Testis (tissue), 2 donors: ENCODE measurements at regions not wholly inside any gene's neighbourhood (a gene's known extent, or its start where the extent isn't known, plus 50 kb on each side); places are given as distances from the start of the nearest gene placed in this dataset.

Experiments used
- DNase-seq: peaks from one replicate; pipeline ENCODE4 v3.0.0-alpha.2; 2019
- H3K27ac ChIP-seq, 2 donors: fragments of 200-600 bp; sonication (generic); one replicate each; pipeline ENCODE4 v1.5.1; 2019
- H3K27me3 ChIP-seq: fragments of 200-600 bp; sonication (generic); one replicate; pipeline ENCODE4 v1.5.1; 2019
- H3K36me3 ChIP-seq: fragments of 200-600 bp; sonication (generic); one replicate; pipeline ENCODE4 v1.5.1; 2017; ENCODE audit warnings: low read depth; ENCODE audit errors: missing control alignments
- H3K4me1 ChIP-seq: fragments of 200-600 bp; sonication (generic); one replicate; pipeline ENCODE4 v1.5.1; 2019
- H3K4me3 ChIP-seq, 2 donors: fragments of 200-600 bp; sonication (generic); one replicate each; pipeline ENCODE4 v1.5.1; 2017 to 2019
- H3K9me3 ChIP-seq: fragments of 200-600 bp; sonication (generic); one replicate; pipeline ENCODE4 v1.5.1; 2017
- CTCF ChIP-seq, 3 experiments: fragments of 450-650 bp in 2 of 3; fragments of 200-600 bp in 1 of 3; sonication (generic) in 1 of 3; IDR thresholded peaks; one replicate each; pipeline ENCODE4 v1.5.1; 2016 to 2019; ENCODE audit warnings: antibody characterized with exemption in 3 of 3, mild to moderate bottlenecking in 2 of 3, moderate library complexity in 1 of 3
- POLR2A ChIP-seq: fragments of 450-650 bp; IDR thresholded peaks from one replicate; pipeline ENCODE4 v1.6.1; 2017; ENCODE audit warnings: antibody characterized with exemption, mild to moderate bottlenecking, moderate library complexity
- WGBS, 2 donors: methylation state at CpG; one replicate each; pipeline ENCODE4 v1.1.5; 2018; 5-methylcytosine and 5-hydroxymethylcytosine counted together
- intact Hi-C: fragments of 100-400 bp; cut with DNase I; formaldehyde crosslinking; loops from one replicate; pipeline ENCODE4 v1.15.1; 2023; ENCODE audit warnings: low total_unique reads

GRCh38 chrY:8781184-8781890 lies 555.9 kb upstream of the TSPY4 start:
- WGBS, 2 donors, result 74 to 83% methylated on average over 4 of the region's 4 CpGs
- no peak overlapping the region for H3K4me3 ChIP-seq
- no peak for DNase-seq
- intact Hi-C loops, result no loop called here
- no peaks in the 10 kb centered on the region for H3K9me3 ChIP-seq
- no peak overlapping the region for H3K27ac ChIP-seq
- no peak for TF ChIP-seq POLR2A
- TF ChIP-seq CTCF (IDR thresholded peaks at IDR 0.05), result no peak
- no peaks in the 10 kb centered on the region for H3K27me3 ChIP-seq
- no peaks in the 10 kb centered on the region for H3K36me3 ChIP-seq
- no peaks in the 10 kb centered on the region for H3K4me1 ChIP-seq

GRCh38 chrY:8794561-8794960 lies 542.7 kb upstream of the TSPY4 start:
- DNase-seq, result no peak
- H3K27me3 ChIP-seq, result no peaks in the 10 kb centered on the region
- no peaks in the 10 kb centered on the region for H3K4me1 ChIP-seq
- WGBS, 2 donors, result 32 to 74% methylated on average over 2 of the region's 2 CpGs
- no peaks in the 10 kb centered on the region for H3K36me3 ChIP-seq
- H3K4me3 ChIP-seq, result no peak overlapping the region
- H3K9me3 ChIP-seq, result no peaks in the 10 kb centered on the region
- intact Hi-C loops, result no loop called here
- no peak overlapping the region for H3K27ac ChIP-seq
- no peak for TF ChIP-seq POLR2A
- no peak for TF ChIP-seq CTCF (IDR thresholded peaks at IDR 0.05)

- Histone ChIP-seq H3K4me1 (no peaks in the 10 kb centered on the region), H3K27me3 (no peaks in the 10 kb centered on the region), H3K27ac (no peak overlapping the region), H3K9me3 (no peaks in the 10 kb centered on the region), H3K4me3 (no peak overlapping the region), H3K36me3 (no peaks in the 10 kb centered on the region)
- intact Hi-C loops, result no loop called here
- DNase-seq, result no peak
- 47 to 89% methylated on average over 3 of the region's 3 CpGs for WGBS, 2 donors
- TF ChIP-seq POLR2A, result no peak
- TF ChIP-seq CTCF (IDR thresholded peaks at IDR 0.05), result no peak
Measured at GRCh38 chrY:8804317-8804716, 532.9 kb upstream of the TSPY4 start.

- intact Hi-C loops, result no loop called here
- Histone ChIP-seq H3K27ac (no peak overlapping the region), H3K4me1 (no peaks in the 10 kb centered on the region), H3K9me3 (no peaks in the 10 kb centered on the region), H3K36me3 (no peaks in the 10 kb centered on the region), H3K27me3 (no peaks in the 10 kb centered on the region), H3K4me3 (no peak overlapping the region)
- WGBS, 2 donors, result 65 to 75% methylated on average over 3 to 5 of the region's 5 CpGs
- no peak for TF ChIP-seq POLR2A
- TF ChIP-seq CTCF (IDR thresholded peaks at IDR 0.05), result no peak
- no peak for DNase-seq
Measured at GRCh38 chrY:8807648-8808408, 529.4 kb upstream of the TSPY4 start.
